ENCODE measurements at regions not wholly inside any gene's neighbourhood (a gene's known extent, or its start where the extent isn't known, plus 50 kb on each side); places are given as distances from the start of the nearest gene placed in this dataset.
A peak's percentile ranks its signal among the peaks of the same experiment; 100 is the strongest.

DNA sequence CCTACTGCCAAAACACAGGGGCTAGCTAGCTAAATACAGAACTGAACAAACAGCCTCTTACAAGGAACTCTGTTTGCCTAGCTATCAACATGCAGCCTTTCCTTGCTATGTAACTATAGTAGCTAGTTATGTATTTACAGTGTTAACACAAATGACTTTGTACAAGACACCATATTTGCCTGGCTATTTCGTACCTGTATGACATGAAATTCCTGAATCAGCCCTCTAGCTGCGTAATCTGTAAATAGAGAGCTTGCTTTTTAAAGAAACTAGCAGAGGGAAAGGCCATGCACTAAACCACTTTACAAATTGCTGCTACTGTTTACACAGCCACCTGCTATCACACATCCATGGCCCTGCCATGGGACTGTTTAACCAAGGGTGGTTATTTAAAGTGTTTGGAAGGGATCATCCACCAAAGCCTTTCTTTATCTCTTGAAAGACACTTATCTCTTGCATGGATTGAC lies 248.7 kb downstream of the TFCP2L1 start:
- peak in 1 of 2 donors; percentile 90 for DNase-seq
- no peak overlapping the region for H3K4me3 ChIP-seq
- TF ChIP-seq POLR2AphosphoS5 (IDR thresholded peaks at IDR 0.05) (peak; percentile 24 to 72 (median 52)), EP300 (IDR thresholded peaks at IDR 0.05) (no peak)
- H3K4me1 ChIP-seq, result peaks cover 6 to 42% (median 18%) of the 10 kb centered on the region in 4 donors
- H3K36me3 ChIP-seq, result no peaks in the 10 kb centered on the region
- intact Hi-C loops (cut with DNase I; ENCODE audit: low total_unique reads), result no loop called here
- H3K27me3 ChIP-seq, result peaks cover 0 to 4% (median 0%) of the 10 kb centered on the region in 3 donors
- no peaks in the 10 kb centered on the region for H3K9me3 ChIP-seq
- peak overlapping the region in 3 of 5 donors; percentile 27 to 61 (median 38) for H3K27ac ChIP-seq
- WGBS, 5 donors, result 25 to 54% (median 35%) methylated on average over 2 of the region's 2 CpGs

GRCh38 chr2:121037480-121037879 lies 247.5 kb downstream of the TFCP2L1 start:
- intact Hi-C loops (cut with DNase I; ENCODE audit: low total_unique reads), result no loop called here
- TF ChIP-seq CTCF (IDR thresholded peaks at IDR 0.05) (no peak), EP300 (IDR thresholded peaks at IDR 0.05) (no peak)
- Histone ChIP-seq H3K4me1 (peaks cover 6 to 42% (median 18%) of the 10 kb centered on the region in 4 donors), H3K27ac (no peak overlapping the region), H3K9me3 (no peaks in the 10 kb centered on the region), H3K36me3 (no peaks in the 10 kb centered on the region), H3K4me3 (no peak overlapping the region), H3K27me3 (no peaks in the 10 kb centered on the region)
- DNase-seq, result peak in 1 of 2 donors; percentile 15
- whole genome bisulfite sequencing, 5 donors, result 69 to 92% (median 86%) methylated on average over 2 of the region's 2 CpGs

DNA sequence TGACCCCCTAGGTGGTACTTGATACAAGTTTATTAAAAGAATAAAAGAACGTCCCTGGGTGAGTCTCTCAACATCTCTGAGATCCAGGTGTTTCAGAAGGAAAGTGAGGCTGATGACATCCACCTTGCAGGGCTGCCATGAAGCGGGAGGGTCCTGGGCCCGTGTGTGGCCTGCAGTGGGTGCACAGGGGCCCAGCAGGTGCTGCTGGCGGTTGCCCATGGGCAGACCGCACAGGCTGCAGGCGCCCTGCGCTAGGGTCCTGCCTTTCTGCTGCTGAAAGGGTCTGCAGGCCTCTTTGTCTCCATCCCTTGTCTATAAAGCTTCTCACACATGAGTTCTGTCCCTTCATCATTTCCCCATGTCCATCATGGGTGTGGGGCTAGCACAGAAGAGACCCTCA lies 247.0 kb downstream of the TFCP2L1 start:
- H3K27me3 ChIP-seq, result no peaks in the 10 kb centered on the region
- no peak for DNase-seq
- 65 to 85% (median 76%) methylated on average over 6 to 7 of the region's 7 CpGs for WGBS, 5 donors
- H3K36me3 ChIP-seq, result no peaks in the 10 kb centered on the region
- peaks cover 6 to 42% (median 18%) of the 10 kb centered on the region in 4 donors for H3K4me1 ChIP-seq
- intact Hi-C loops (cut with DNase I; ENCODE audit: low total_unique reads), result no loop called here
- H3K4me3 ChIP-seq, result no peak overlapping the region
- no peak overlapping the region for H3K27ac ChIP-seq
- TF ChIP-seq EP300 (IDR thresholded peaks at IDR 0.05), result no peak
- TF ChIP-seq POLR2A (IDR thresholded peaks at IDR 0.05), result no peak
- TF ChIP-seq CTCF (IDR thresholded peaks at IDR 0.05), result no peak
- TF ChIP-seq POLR2AphosphoS5 (IDR thresholded peaks at IDR 0.05), result no peak
- H3K9me3 ChIP-seq, result no peaks in the 10 kb centered on the region

GRCh38 chr2:121038431-121038830 lies 246.6 kb downstream of the TFCP2L1 start:
- no peaks in the 10 kb centered on the region for H3K27me3 ChIP-seq
- no peak for DNase-seq
- no peaks in the 10 kb centered on the region for H3K36me3 ChIP-seq
- H3K27ac ChIP-seq, result no peak overlapping the region
- WGBS, 5 donors, result 63 to 83% (median 73%) methylated on average over 3 to 5 of the region's 5 CpGs
- peaks cover 6 to 42% (median 18%) of the 10 kb centered on the region in 4 donors for H3K4me1 ChIP-seq
- intact Hi-C loops (cut with DNase I; ENCODE audit: low total_unique reads), result no loop called here
- no peak overlapping the region for H3K4me3 ChIP-seq
- TF ChIP-seq EP300 (IDR thresholded peaks at IDR 0.05) (no peak), POLR2A (IDR thresholded peaks at IDR 0.05) (no peak), CTCF (IDR thresholded peaks at IDR 0.05) (no peak), POLR2AphosphoS5 (IDR thresholded peaks at IDR 0.05) (no peak)
- peaks cover 0 to 1% (median 0%) of the 10 kb centered on the region in 4 donors for H3K9me3 ChIP-seq

DNA sequence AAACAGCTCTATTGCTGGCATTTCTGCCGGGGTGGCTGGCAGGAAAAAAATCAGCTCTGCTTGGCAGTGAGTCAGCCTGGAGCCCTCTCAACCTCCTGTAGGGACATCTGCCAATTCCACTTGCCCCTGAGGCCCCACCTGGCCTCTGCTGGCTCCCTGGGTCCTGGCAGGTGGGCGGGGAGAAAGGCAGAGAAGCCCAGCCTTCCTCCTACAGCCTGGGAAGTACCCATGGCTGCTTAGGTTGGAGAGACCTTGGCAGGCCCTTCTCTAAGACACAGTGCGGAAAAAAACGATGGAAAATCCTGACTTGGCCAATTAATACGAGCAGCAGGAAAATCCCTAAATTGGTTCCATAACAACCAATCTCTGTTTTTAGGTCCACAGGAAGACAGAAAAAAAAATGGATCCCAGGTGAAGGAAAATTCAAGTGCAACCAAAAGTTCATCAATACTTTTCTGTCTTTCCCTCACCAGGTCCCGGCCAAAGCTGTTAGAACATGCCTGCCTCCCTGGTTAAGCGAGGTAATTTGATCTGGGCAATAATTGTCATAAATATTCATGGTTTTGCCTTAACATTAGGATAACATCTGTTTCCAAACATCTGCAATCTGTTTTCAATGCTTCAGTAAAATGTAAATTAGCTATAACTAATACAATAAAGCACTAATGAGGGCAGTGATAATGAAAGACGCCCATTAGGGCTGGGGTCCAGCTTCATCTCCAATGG lies 245.9 kb downstream of the TFCP2L1 start:
- Histone ChIP-seq H3K4me3 (no peak overlapping the region), H3K27ac (peak overlapping the region in 1 of 5 donors; percentile 47)

More for the DNA sequence above, 245.9 kb downstream of the TFCP2L1 start:
- WGBS, 5 donors, result 35 to 48% (median 40%) methylated on average over 7 to 8 of the region's 8 CpGs
- H3K36me3 ChIP-seq, result no peaks in the 10 kb centered on the region
- H3K4me1 ChIP-seq, result peaks cover 6 to 42% (median 18%) of the 10 kb centered on the region in 4 donors
- intact Hi-C loops (cut with DNase I; ENCODE audit: low total_unique reads), result no loop called here
- TF ChIP-seq POLR2A (IDR thresholded peaks at IDR 0.05), result no peak
- TF ChIP-seq EP300 (IDR thresholded peaks at IDR 0.05), result no peak
- no peak for TF ChIP-seq CTCF (IDR thresholded peaks at IDR 0.05)
- peak in 1 of 3 donors; percentile 44 for TF ChIP-seq POLR2AphosphoS5 (IDR thresholded peaks at IDR 0.05)
- peak; percentile 73 to 85 for DNase-seq
- peaks cover 0 to 2% (median 0%) of the 10 kb centered on the region in 4 donors for H3K9me3 ChIP-seq
- no peaks in the 10 kb centered on the region for H3K27me3 ChIP-seq

All from stomach (tissue), 8 donors.